ENCODE measurements at regions not wholly inside any gene's neighbourhood (a gene's known extent, or its start where the extent isn't known, plus 50 kb on each side); places are given as distances from the start of the nearest gene placed in this dataset.

DNA sequence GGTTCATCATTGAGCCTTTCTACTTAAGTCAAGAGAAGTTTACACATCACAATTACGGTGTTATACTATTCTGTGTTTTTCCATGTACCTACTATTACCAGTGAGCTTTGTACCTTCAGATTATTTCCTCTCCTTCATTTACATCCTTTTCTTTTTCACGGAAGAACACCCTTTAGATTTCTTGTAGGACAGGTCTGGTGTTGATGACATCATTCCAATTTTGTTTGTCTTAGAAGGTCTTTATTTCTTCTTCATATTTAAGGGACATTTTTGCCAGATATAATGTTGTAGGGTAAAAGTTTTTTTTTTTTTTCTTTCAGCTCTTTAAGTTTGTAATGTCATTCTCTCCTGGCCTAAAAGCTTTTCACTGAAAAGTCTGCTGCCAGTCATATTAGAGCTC, 637.1 kb upstream of the RIOK2 start:
- no peak overlapping the region for H3K4me2 ChIP-seq (replicated peaks; ENCODE audit: low read depth, low read length, poor library complexity, severe bottlenecking)
- no peak for TF ChIP-seq EZH2 (IDR thresholded peaks at IDR 0.05; ENCODE audit: borderline replicate concordance, insufficient read depth, low read depth, low read length, poor library complexity, severe bottlenecking)
- TF ChIP-seq, protein P1, sequence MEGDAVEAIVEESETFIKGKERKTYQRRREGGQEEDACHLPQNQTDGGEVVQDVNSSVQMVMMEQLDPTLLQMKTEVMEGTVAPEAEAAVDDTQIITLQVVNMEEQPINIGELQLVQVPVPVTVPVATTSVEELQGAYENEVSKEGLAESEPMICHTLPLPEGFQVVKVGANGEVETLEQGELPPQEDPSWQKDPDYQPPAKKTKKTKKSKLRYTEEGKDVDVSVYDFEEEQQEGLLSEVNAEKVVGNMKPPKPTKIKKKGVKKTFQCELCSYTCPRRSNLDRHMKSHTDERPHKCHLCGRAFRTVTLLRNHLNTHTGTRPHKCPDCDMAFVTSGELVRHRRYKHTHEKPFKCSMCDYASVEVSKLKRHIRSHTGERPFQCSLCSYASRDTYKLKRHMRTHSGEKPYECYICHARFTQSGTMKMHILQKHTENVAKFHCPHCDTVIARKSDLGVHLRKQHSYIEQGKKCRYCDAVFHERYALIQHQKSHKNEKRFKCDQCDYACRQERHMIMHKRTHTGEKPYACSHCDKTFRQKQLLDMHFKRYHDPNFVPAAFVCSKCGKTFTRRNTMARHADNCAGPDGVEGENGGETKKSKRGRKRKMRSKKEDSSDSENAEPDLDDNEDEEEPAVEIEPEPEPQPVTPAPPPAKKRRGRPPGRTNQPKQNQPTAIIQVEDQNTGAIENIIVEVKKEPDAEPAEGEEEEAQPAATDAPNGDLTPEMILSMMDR (IDR thresholded peaks at IDR 0.05) = no peak
- H2AFZ ChIP-seq (ENCODE audit: insufficient read depth, low read depth, low read length, poor library complexity, severe bottlenecking) = no peak overlapping the region
- no peak for ATAC-seq (ENCODE audit: low read depth)
- no peak overlapping the region for H3K27ac ChIP-seq (ENCODE audit: low read length in 2 of 2)
- H3K27me3 Mint-ChIP-seq = no peaks in the 10 kb centered on the region
- ChIA-PET CTCF (no interaction called here), POLR2A (no interaction called here)
- no peaks in the 10 kb centered on the region for H3K79me2 ChIP-seq (ENCODE audit: control insufficient read depth, insufficient read depth, low read length)
- no peaks in the 10 kb centered on the region for H3K27me3 ChIP-seq (replicated peaks in 1 of 4; ENCODE audit: control extremely low read depth in 1 of 4, control insufficient read depth in 3 of 4, insufficient read depth in 4 of 4, low read length in 3 of 4)
- peaks cover 0 to 14% (median 0%) of the 10 kb centered on the region in 3 donors for H3K9me3 ChIP-seq (ENCODE audit: control extremely low read depth in 1 of 3, control insufficient read depth in 2 of 3, insufficient read depth in 1 of 3, low read length in 2 of 3)
- H3K9me3 Mint-ChIP-seq (ENCODE audit: insufficient read depth) = peaks cover 8% of the 10 kb centered on the region
- WGBS (ENCODE audit: insufficient coverage) = no CpG with 5 or more reads among the region's 2 CpGs
- no peak overlapping the region for H3K4me3 ChIP-seq (ENCODE audit: control extremely low read depth in 1 of 5, extremely low read depth in 1 of 5, insufficient read depth in 1 of 5, low read depth in 2 of 5, low read length in 4 of 5)
- no peaks in the 10 kb centered on the region for H3K4me1 ChIP-seq (ENCODE audit: control insufficient read depth in 2 of 2, insufficient read depth in 2 of 2, low read length in 2 of 2)
- H3K27ac Mint-ChIP-seq = no peak overlapping the region
- no peaks in the 10 kb centered on the region for H4K20me1 ChIP-seq (ENCODE audit: control insufficient read depth, insufficient read depth, low read length, poor library complexity, severe bottlenecking)
- no peak for DNase-seq
- H3K9ac ChIP-seq (ENCODE audit: low read length) = no peak overlapping the region
- H3K36me3 ChIP-seq (replicated peaks in 1 of 2; ENCODE audit: control extremely low read depth in 1 of 2, control insufficient read depth in 1 of 2, extremely low read depth in 1 of 2, insufficient read depth in 2 of 2, low read length in 1 of 2) = no peaks in the 10 kb centered on the region
- no peaks in the 10 kb centered on the region for H3K4me1 Mint-ChIP-seq
- intact Hi-C loops (cut with micrococcal nuclease) = no loop called here
- no peak overlapping the region for H3K4me3 Mint-ChIP-seq

DNA sequence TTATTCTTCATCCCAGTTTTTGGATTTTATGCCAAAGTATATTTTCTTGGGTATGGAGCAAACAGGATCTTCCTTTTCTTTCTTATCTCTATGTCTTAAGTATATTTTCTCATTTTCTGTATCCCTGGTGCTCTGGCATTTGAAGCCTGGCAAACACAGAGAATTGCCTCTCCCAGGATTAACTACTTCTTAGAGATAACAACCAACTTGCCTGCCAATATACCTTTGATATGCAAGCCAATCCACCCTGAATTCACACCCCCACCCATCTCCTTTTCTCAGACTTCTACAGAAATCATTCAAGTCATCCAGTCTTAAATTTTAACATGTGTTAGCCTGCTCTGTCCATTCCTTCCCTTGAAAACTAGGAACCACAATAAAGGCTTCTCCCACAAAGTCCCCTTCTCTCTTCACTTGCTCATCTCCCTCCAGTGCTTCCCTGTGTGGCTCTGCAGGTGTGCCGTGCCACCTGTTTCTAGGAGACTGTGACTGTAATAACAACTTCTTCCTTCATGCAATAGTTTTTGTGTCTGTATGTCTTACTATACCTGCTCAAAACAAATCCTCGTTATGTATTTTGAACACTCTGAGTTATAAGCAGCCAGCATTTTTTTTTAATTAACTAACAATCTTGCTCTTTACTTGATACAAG, 649.7 kb upstream of the RIOK2 start:
- no CpG with 5 or more reads among the region's 2 CpGs for WGBS (ENCODE audit: insufficient coverage)
- Histone ChIP-seq H3K36me3 (replicated peaks in 1 of 2; ENCODE audit: control extremely low read depth in 1 of 2, control insufficient read depth in 1 of 2, extremely low read depth in 1 of 2, insufficient read depth in 2 of 2, low read length in 1 of 2) (no peaks in the 10 kb centered on the region), H3K9me3 (ENCODE audit: control extremely low read depth in 1 of 3, control insufficient read depth in 2 of 3, insufficient read depth in 1 of 3, low read length in 2 of 3) (no peaks in the 10 kb centered on the region), H4K20me1 (ENCODE audit: control insufficient read depth, insufficient read depth, low read length, poor library complexity, severe bottlenecking) (no peaks in the 10 kb centered on the region), H3K4me1 (ENCODE audit: control insufficient read depth in 2 of 2, insufficient read depth in 2 of 2, low read length in 2 of 2) (no peaks in the 10 kb centered on the region), H3K79me2 (ENCODE audit: control insufficient read depth, insufficient read depth, low read length) (no peaks in the 10 kb centered on the region), H3K4me3 (ENCODE audit: control extremely low read depth in 1 of 5, extremely low read depth in 1 of 5, insufficient read depth in 1 of 5, low read depth in 2 of 5, low read length in 4 of 5) (no peak overlapping the region), H3K27me3 (replicated peaks in 1 of 4; ENCODE audit: control extremely low read depth in 1 of 4, control insufficient read depth in 3 of 4, insufficient read depth in 4 of 4, low read length in 3 of 4) (no peaks in the 10 kb centered on the region), H3K27ac (ENCODE audit: low read length in 2 of 2) (no peak overlapping the region), H2AFZ (ENCODE audit: insufficient read depth, low read depth, low read length, poor library complexity, severe bottlenecking) (no peak overlapping the region), H3K9ac (ENCODE audit: low read length) (no peak overlapping the region), H3K4me2 (replicated peaks; ENCODE audit: low read depth, low read length, poor library complexity, severe bottlenecking) (no peak overlapping the region)
- no peak overlapping the region for H3K4me3 Mint-ChIP-seq
- no peaks in the 10 kb centered on the region for H3K4me1 Mint-ChIP-seq
- DNase-seq (no peak), ATAC-seq (ENCODE audit: low read depth) (no peak)
- ChIA-PET POLR2A (no interaction called here), CTCF (no interaction called here)
- H3K27me3 Mint-ChIP-seq = no peaks in the 10 kb centered on the region
- intact Hi-C loops (cut with micrococcal nuclease) = no loop called here
- TF ChIP-seq EZH2 (IDR thresholded peaks at IDR 0.05; ENCODE audit: borderline replicate concordance, insufficient read depth, low read depth, low read length, poor library complexity, severe bottlenecking) = no peak
- TF ChIP-seq, protein P1 (IDR thresholded peaks at IDR 0.05) = no peak
- peaks cover 2% of the 10 kb centered on the region for H3K9me3 Mint-ChIP-seq (ENCODE audit: insufficient read depth)
- H3K27ac Mint-ChIP-seq = no peak overlapping the region
